ENCODE measurements at regions not wholly inside any gene's neighbourhood (a gene's known extent, or its start where the extent isn't known, plus 50 kb on each side); places are given as distances from the start of the nearest gene placed in this dataset.
"Not testable (repeated sequence)": the region's sequence is repeated elsewhere in the genome, so short reads cannot be mapped to it uniquely, and the experiment has no call there.

DNA sequence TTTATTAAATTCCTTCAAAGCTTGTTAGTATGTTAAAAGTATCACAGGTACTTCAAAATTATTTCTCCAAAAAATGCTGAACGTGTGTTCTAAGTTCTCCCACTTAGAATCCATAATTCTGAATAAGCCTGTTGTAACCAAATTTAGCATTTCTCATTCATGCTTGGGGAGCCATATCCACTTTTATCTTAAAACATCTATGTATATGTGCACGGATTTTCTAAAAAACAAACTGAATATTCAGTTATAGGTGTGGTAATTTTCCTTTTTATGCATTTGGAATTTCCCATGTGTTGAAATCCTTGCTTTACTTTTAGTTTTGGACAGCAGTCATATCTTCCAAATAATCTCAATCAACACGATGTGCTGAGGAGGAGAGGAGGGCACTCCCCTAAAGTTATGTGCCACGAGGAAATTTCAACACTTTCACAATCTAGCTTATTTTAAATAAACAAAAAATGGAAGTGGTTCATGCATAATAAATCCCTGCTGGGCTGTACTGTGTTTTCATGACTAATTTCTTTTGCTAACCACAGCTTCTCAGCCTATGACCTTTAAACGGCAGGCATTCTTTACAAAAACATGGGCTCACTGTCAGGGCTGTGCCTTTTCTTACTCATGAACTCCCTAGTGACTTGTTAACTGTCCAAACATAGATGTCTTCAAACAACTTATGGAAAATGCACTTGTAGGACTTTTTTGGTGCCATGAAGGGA, 380.3 kb upstream of the SEMA3C start:
- FAIRE-seq, result no peak
- peak; percentile 53 for DNase-seq (ENCODE audit: insufficient read length, low spot score)

DNA sequence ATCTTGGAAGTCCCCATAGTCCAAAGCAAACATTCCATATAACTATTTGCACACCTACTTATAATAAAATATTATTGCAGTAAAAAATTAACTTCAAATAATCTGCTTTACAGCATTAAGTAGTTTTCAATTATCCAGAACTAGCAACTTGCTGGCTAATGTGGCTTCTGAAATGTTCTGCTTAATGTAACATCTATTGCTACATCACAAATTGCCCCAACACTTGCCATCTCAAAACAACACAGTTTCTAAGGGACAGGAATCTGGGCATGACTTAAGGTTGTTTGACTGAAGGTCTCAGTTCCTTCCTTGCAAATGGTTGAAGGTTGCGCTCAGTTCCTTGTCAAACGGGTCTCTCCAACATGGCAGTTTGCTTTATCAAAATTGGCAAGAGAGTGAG, 378.5 kb upstream of the SEMA3C start:
- DNase-seq (ENCODE audit: insufficient read length, low spot score) (no peak), FAIRE-seq (no peak)

GRCh38 chr7:81296726-81297125, 377.9 kb upstream of the SEMA3C start:
- no peak for FAIRE-seq
- DNase-seq (ENCODE audit: insufficient read length, low spot score), result no peak

DNA sequence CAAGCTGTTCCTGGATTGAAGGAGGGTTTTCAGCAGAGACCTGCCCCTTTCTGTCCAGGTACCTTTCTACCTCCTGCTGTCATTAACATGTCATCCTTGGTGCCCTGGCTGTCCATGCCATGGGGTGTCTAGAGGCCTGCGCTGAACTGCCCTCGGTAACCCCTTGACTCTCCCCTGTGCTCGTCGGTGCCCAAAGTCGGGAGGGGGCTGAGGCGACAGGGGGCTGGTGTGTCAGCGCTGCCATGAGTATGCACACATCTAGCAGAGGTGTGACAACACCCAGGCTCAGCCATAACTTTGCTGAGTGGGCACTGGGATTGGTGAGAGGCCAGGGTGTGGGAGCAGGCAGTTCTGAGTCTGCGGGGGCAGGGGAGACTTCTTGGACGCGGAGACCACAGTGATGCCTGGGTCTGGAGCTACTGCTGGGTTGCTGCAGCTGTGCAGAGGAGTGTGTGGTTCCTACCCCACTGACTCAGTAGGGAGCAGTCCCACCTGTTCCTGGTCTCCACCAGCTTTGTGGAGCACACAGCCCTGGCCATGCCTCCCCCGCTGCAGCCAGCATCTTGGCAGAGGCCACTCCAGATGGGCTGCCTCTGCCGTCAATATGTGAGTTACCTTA, 376.2 kb upstream of the SEMA3C start:
- FAIRE-seq (no peak), DNase-seq (ENCODE audit: insufficient read length, low spot score) (no peak)

GRCh38 chr7:81293806-81294205, 375.0 kb upstream of the SEMA3C start:
- DNase-seq (ENCODE audit: insufficient read length, low spot score) (no peak), FAIRE-seq (no peak)

DNA sequence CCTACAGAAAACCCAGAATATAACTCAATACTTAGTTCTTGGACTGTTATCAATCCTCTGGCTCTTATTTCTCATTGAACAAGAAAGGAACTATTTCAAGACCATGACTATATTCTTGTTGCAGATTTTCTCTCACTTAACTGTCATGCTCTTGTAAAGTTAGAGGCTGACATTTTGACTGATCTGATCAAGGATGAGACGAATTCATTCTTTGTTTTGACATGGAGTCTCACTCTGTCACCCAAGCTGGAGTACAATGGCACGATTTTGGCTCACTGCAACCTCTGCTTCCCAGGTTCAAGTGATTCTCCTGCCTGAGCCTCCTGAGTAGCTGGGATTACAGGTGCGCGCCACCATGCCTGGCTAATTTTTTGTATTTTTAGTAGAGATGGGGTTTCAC, 367.9 kb upstream of the SEMA3C start:
- FAIRE-seq; DNase-seq (ENCODE audit: insufficient read length, low spot score): not testable (repeated sequence)

GRCh38 chr7:81285142-81285871, 366.5 kb upstream of the SEMA3C start:
- FAIRE-seq, result no peak
- DNase-seq (ENCODE audit: insufficient read length, low spot score), result peak; percentile 1

DNA sequence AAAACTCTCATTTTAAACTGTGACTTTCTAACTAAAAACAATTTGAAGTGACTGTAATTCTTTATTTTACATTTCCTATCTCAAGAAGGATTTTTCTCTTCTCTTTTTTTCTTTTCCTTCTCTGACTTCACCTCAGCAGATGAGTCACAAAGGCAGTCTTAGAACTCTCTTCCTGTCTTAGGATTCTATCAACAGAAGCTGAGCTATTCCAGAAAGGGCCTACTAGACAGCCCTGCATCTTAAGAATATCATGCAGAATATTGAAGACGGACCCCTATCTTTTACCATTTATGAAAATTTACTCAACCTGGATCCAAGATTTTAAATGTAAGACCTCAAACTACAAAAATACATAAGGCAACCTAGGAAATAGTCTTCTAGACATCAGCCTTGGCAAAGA, 365.7 kb upstream of the SEMA3C start:
- DNase-seq (ENCODE audit: insufficient read length, low spot score) (peak; percentile 13), FAIRE-seq (no peak)

- no peak for DNase-seq (ENCODE audit: insufficient read length, low spot score)
- FAIRE-seq, result no peak
Observed at GRCh38 chr7:81280531-81280930, 361.7 kb upstream of the SEMA3C start.

GRCh38 chr7:81277691-81278090, 358.8 kb upstream of the SEMA3C start:
- no peak for FAIRE-seq

DNA sequence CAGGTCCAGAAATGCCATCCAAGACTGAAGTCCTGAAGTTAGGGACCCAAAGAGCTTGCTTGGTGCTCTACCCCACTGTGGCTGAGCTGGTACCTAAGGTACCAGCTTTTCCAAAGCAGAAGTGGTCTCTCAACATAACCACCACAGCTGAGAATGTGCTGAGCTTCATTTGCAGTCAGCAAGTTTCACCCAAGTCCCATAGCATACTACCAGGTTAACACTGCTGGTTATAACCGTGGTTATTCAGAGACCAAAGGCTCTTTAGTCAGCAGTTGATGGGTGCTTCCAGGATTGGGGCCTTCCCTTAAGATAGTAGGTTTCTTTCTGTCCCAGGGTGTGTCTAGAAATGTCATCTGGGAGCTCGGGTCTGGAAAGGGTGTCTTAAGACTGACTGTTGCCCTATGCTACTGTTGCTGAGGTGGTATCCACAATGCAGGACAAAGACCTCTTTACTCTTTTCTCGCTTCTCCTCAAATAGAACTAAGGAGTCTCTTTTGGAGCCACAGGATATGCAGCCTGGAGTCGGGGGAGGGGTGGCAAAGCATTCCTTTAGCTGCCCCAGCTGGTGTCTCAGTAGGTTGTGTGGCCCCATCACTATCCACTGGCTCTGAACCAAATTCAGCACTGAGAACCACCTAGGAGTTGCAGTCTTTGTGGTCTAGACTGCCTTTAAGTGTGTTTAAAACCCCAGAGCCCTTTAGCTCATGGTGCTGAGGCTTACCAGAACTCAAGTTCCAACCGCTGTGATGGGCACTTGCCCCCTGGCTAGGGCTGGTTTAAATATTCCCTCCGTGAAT, 354.9 kb upstream of the SEMA3C start:
- no peak for DNase-seq (ENCODE audit: insufficient read length, low spot score)

More at GRCh38 chr7:81277691-81278090, 358.8 kb upstream of the SEMA3C start:
- DNase-seq (ENCODE audit: insufficient read length, low spot score), result no peak

GRCh38 chr7:81272176-81272575, 353.3 kb upstream of the SEMA3C start:
- FAIRE-seq, result no peak
- DNase-seq (ENCODE audit: insufficient read length, low spot score), result no peak

More for the DNA sequence above, 354.9 kb upstream of the SEMA3C start:
- FAIRE-seq, result no peak

DNA sequence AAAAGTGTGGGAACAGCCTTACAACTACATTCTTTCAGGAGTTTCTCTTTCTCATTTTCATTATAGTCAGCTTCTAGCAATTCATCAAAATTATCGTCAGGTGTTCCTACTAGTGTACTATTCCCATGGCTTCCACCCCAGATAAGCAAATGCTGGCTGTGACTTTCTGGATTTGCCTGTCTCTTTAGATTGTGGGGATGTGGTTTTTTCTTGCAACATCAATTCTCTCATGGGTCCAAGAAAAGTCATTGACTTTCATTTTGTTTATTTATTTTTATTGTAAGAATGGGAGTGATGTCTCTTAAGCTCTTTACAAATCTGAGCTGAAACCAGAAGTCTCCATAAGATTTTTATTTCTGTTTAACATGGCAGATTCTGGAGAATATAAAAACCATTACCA, 349.7 kb upstream of the SEMA3C start:
- FAIRE-seq, result no peak
- no peak for DNase-seq (ENCODE audit: insufficient read length, low spot score)

GRCh38 chr7:81267508-81267907, 348.7 kb upstream of the SEMA3C start:
- no peak for DNase-seq (ENCODE audit: insufficient read length, low spot score)
- no peak for FAIRE-seq

- DNase-seq (ENCODE audit: insufficient read length, low spot score), result no peak
- no peak for FAIRE-seq
Observed at GRCh38 chr7:81264116-81264515, 345.3 kb upstream of the SEMA3C start.

DNA sequence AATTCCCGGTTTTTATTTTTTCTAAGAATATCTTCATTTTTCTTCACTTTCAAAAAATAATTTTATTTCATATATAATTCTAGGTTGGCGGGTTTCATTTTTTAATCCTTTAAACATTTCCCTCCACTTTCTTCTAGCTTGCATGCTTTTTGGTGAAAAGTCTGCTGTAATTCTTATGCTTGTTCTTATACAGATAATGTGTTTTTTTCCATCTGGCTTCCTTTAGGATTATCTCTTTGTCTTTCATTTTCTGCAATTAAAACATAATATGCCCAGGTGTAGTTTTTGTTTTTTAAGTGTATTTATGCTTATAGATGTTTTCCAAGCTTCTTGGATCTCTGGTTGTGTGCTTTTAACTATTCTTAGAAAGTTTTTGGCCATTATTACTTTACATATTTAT, 341.3 kb upstream of the SEMA3C start:
- no peak for FAIRE-seq

GRCh38 chr7:81256991-81257390, 338.1 kb upstream of the SEMA3C start:
- FAIRE-seq (no peak), DNase-seq (ENCODE audit: insufficient read length, low spot score) (no peak)

More for the DNA sequence above, 341.3 kb upstream of the SEMA3C start:
- no peak for DNase-seq (ENCODE audit: insufficient read length, low spot score)

DNA sequence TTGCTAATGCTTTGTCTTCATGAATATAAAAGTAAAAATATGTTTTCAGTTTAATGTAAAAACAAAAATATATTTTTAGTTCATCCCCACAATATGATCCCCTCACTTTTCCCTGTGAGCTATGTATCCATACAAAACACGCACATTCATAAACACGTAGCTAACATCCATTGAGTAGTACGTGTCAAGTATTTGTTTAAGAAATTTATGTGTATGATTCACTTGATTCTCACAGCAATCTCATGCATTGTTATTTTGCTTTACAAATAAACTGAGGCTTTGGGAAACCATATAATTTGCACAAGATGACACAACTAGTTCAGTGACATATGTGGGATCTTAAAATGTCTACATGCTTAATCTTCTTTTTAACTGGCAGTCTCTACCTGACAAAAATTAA, 329.6 kb upstream of the SEMA3C start:
- no peak for DNase-seq (ENCODE audit: insufficient read length, low spot score)
- FAIRE-seq, result no peak

GRCh38 chr7:81247364-81247763, 328.5 kb upstream of the SEMA3C start:
- not testable (repeated sequence) for DNase-seq (ENCODE audit: insufficient read length, low spot score); FAIRE-seq

- DNase-seq (ENCODE audit: insufficient read length, low spot score) (no peak), FAIRE-seq (no peak)
Observed at GRCh38 chr7:81245353-81245752, 326.5 kb upstream of the SEMA3C start.

- no peak for FAIRE-seq
- DNase-seq (ENCODE audit: insufficient read length, low spot score), result no peak
Observed at GRCh38 chr7:81244224-81244623, 325.4 kb upstream of the SEMA3C start.
